ENCODE measurements at regions not wholly inside any gene's neighbourhood (a gene's known extent, or its start where the extent isn't known, plus 50 kb on each side); places are given as distances from the start of the nearest gene placed in this dataset.
A peak's percentile ranks its signal among the peaks of the same experiment; 100 is the strongest.
"Not testable (repeated sequence)": the region's sequence is repeated elsewhere in the genome, so short reads cannot be mapped to it uniquely, and the experiment has no call there.

GRCh38 chrX:115702982-115703381 lies 142.0 kb downstream of the PLS3 start:
- no peak for DNase-seq (ENCODE audit: low read depth)

- no peak for DNase-seq (ENCODE audit: low read depth)
Observed at GRCh38 chrX:115709039-115709438, 148.1 kb downstream of the PLS3 start.

GRCh38 chrX:115712484-115712883 lies 151.5 kb downstream of the PLS3 start:
- DNase-seq (ENCODE audit: low read depth): no peak

- peak; percentile 3 for DNase-seq (ENCODE audit: low read depth)
Observed at GRCh38 chrX:115713460-115713859, 152.5 kb downstream of the PLS3 start.

- DNase-seq (ENCODE audit: low read depth): no peak
Observed at GRCh38 chrX:115719171-115719570, 158.2 kb downstream of the PLS3 start.

GRCh38 chrX:115722724-115723433 lies 161.9 kb downstream of the PLS3 start:
- DNase-seq (ENCODE audit: low read depth): not testable (repeated sequence)

- not testable (repeated sequence) for DNase-seq (ENCODE audit: low read depth)
Observed at GRCh38 chrX:115725370-115725769, 164.4 kb downstream of the PLS3 start.

GRCh38 chrX:115727792-115728732 lies 167.1 kb downstream of the PLS3 start:
- not testable (repeated sequence) for DNase-seq (ENCODE audit: low read depth)

GRCh38 chrX:115732530-115732929 lies 171.6 kb downstream of the PLS3 start:
- DNase-seq (ENCODE audit: low read depth): not testable (repeated sequence)

GRCh38 chrX:115735269-115735668 lies 174.3 kb downstream of the PLS3 start:
- not testable (repeated sequence) for DNase-seq (ENCODE audit: low read depth)
